NT2/D1 (cell line): ENCODE measurements at regions not wholly inside any gene's neighbourhood (a gene's known extent, or its start where the extent isn't known, plus 50 kb on each side); places are given as distances from the start of the nearest gene placed in this dataset.

Experiments
- DNase-seq: peaks from one replicate; pipeline ENCODE4 v3.0.0-alpha.2; 2011; ENCODE audit warnings: low read depth, low spot score
- H3K27me3 ChIP-seq: 2 replicates; pipeline ENCODE4 v1.6.0; 2011; ENCODE audit warnings: mild to moderate bottlenecking; ENCODE audit not compliant: insufficient read length, insufficient read depth
- H3K36me3 ChIP-seq: 2 replicates; pipeline ENCODE4 v1.6.1; 2011; ENCODE audit warnings: mild to moderate bottlenecking, low read length, mixed read lengths; ENCODE audit not compliant: insufficient read depth, insufficient read length
- H3K4me1 ChIP-seq: 2 replicates; pipeline ENCODE4 v1.5.1; 2011; ENCODE audit not compliant: insufficient read depth, insufficient read length
- H3K4me3 ChIP-seq: 2 replicates; pipeline ENCODE4 v1.5.1; 2011; ENCODE audit warnings: low read depth; ENCODE audit not compliant: insufficient read length
- H3K9ac ChIP-seq: 2 replicates; pipeline ENCODE4 v1.6.0; 2011; ENCODE audit warnings: low read depth; ENCODE audit not compliant: insufficient read length
- H3K9me3 ChIP-seq: 2 replicates; pipeline ENCODE4 v1.5.1; 2011; ENCODE audit warnings: mild to moderate bottlenecking, low read length; ENCODE audit not compliant: insufficient read depth
- SUZ12 ChIP-seq: IDR thresholded peaks from 2 replicates; pipeline ENCODE4 v1.6.1; 2011; ENCODE audit not compliant: insufficient read length, insufficient read depth; ENCODE audit errors: extremely low read depth
- YY1 ChIP-seq: IDR thresholded peaks from 2 replicates; pipeline ENCODE4 v1.6.1; 2011; ENCODE audit not compliant: insufficient read length, insufficient read depth
- ZNF274 ChIP-seq: IDR thresholded peaks from 2 replicates; pipeline ENCODE4 v1.6.1; 2011; ENCODE audit warnings: mild to moderate bottlenecking, low read depth, low read length

DNA sequence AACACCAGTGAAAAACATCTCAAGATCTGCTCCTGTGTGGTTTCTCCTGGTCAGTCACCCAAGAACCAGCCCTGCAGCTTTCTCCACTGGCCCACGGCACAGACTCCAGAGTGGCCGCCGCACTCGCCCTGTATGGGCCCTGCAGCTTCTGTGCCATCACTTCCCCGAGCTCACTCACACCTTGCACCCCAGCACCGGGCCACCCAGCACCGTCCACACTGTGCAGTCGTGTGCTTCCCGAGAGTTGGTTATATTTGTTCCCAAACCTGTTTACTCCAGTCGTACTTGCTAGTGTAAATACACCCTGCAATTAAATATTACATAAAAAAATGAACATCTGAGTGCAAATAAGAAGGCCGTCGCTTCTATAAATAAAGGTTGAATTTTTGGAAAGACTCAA, 341.7 kb downstream of the CDH26 start:
- no peaks in the 10 kb centered on the region for H3K9me3 ChIP-seq
- TF ChIP-seq ZNF274 (no peak), SUZ12 (no peak), YY1 (no peak)
- H3K4me3 ChIP-seq: no peak overlapping the region
- H3K36me3 ChIP-seq: no peaks in the 10 kb centered on the region
- no peak for DNase-seq
- peaks cover 35% of the 10 kb centered on the region for H3K27me3 ChIP-seq
- H3K4me1 ChIP-seq: no peaks in the 10 kb centered on the region
- H3K9ac ChIP-seq: no peak overlapping the region

DNA sequence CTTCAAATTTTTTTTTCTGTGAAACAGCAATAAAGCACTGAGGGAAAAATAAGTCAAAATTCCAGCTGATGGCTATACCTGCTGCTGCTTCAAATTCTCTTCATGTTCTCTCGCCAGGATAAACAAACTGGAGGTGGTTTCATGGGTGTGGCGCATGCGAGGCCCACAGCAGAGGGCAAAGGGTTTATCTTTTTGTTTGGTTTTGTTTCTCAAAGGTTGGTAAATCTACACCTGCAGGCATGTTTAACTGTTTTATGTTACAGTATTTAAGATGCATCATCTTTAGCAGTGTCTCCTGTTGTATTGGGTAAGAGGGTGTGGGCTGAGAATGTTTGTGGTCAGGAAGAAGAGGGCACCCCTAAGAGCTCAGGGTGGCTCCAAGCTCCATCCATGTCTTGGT, 342.2 kb downstream of the CDH26 start:
- no peak for DNase-seq
- TF ChIP-seq SUZ12 (no peak), YY1 (no peak), ZNF274 (no peak)
- H3K9me3 ChIP-seq: no peaks in the 10 kb centered on the region
- H3K4me1 ChIP-seq: no peaks in the 10 kb centered on the region
- no peaks in the 10 kb centered on the region for H3K36me3 ChIP-seq
- H3K4me3 ChIP-seq: no peak overlapping the region
- H3K27me3 ChIP-seq: peaks cover 37% of the 10 kb centered on the region
- H3K9ac ChIP-seq: no peak overlapping the region

DNA sequence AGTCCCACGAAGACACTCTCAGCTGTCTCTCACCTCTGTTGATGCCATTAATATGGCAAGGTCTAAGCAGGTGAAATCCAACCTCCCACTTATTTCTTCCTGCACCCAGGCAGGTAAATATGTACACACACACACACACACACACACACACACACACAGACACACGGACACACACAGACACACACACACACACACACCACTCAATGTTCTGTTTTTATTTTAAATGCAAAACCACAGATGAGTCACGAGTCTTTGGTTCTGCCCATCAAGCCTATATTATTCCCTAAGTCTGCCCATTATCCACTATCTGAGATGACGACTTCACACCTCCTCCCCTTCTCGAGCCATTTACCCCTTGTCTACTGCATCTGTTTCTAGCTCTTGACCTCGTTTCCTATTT, 344.7 kb downstream of the CDH26 start:
- DNase-seq: no peak
- Histone ChIP-seq H3K36me3 (no peaks in the 10 kb centered on the region), H3K9ac (no peak overlapping the region), H3K4me1 (no peaks in the 10 kb centered on the region), H3K9me3 (no peaks in the 10 kb centered on the region), H3K4me3 (no peak overlapping the region), H3K27me3 (peaks cover 53% of the 10 kb centered on the region)
- TF ChIP-seq SUZ12: no peak
- TF ChIP-seq YY1: no peak
- TF ChIP-seq ZNF274: no peak

DNA sequence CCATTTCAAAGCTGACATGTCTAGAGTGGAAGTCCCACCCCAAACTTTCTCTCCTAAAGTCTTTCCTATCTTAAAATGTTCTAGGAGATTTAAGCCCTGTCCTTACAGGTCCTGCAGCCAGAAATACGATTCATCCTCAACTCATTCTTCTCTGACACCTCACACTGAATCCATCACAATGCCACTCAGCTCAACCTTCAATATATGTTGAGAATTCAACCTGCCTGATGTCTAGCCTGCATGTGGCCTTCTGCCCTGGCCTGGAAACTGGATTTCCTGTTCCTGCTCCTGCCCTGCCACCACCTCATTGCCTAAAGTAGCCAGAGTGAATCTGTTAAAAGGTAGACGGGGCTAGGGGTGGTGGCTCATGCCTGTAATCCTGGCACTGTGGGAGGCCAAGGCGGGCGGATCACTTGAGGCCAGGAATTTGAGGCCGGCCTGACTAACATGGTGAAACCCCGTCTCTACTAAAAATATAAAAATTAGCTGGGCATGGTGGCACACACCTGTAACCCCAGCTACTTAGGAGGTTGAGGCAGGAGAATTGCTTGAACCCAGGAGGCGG, 345.9 kb downstream of the CDH26 start:
- Histone ChIP-seq H3K9me3 (no peaks in the 10 kb centered on the region), H3K4me1 (no peaks in the 10 kb centered on the region), H3K4me3 (no peak overlapping the region), H3K27me3 (peaks cover 55% of the 10 kb centered on the region), H3K9ac (no peak overlapping the region), H3K36me3 (no peaks in the 10 kb centered on the region)
- TF ChIP-seq YY1: no peak
- no peak for DNase-seq

DNA sequence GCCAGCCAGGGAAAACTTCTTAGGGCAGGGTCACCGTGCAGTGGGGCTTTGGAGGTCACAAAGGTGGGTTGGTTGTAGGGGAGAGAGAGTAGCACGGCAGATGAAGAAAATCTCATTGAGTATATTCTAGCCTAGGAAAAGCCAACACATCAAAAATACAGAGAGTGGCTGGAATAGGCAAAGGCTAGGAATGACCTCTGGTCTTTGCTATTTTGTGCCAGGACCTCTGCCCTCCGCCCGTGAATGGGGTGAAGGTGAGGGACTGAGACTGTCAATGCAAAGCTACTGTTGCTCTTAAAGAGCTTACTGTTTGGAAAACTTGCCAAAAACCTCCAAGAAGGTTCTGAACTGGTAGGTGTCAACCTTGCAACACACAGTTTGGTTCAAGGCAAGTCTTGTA, 346.7 kb downstream of the CDH26 start:
- no peak for DNase-seq
- H3K9me3 ChIP-seq: no peaks in the 10 kb centered on the region
- no peaks in the 10 kb centered on the region for H3K4me1 ChIP-seq
- no peak overlapping the region for H3K4me3 ChIP-seq
- H3K9ac ChIP-seq: no peak overlapping the region
- no peaks in the 10 kb centered on the region for H3K36me3 ChIP-seq
- H3K27me3 ChIP-seq: peaks cover 55% of the 10 kb centered on the region
- TF ChIP-seq SUZ12 (no peak), ZNF274 (no peak), YY1 (no peak)

DNA sequence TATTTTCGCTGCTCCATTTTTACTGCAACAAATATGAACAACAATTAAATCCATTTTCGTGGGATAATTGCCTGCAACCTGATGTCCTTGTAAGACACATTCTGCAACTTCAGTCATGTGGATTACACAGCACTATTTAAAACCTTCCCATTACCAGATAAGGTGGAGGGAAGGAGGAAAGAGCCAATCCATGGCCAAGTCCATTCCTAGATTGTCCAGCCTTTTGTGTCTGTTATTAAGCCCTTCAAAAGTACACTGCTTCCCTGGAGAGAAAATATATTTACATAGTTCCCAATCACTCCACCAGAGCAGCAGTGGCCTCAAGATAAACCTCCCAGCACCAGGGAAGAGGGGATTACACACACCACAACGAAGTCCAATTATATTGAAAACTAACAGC, 347.9 kb downstream of the CDH26 start:
- Histone ChIP-seq H3K27me3 (peaks cover 59% of the 10 kb centered on the region), H3K9me3 (no peaks in the 10 kb centered on the region), H3K4me1 (no peaks in the 10 kb centered on the region), H3K9ac (no peak overlapping the region), H3K4me3 (no peak overlapping the region), H3K36me3 (no peaks in the 10 kb centered on the region)
- no peak for TF ChIP-seq YY1
- no peak for TF ChIP-seq ZNF274
- TF ChIP-seq SUZ12: no peak
- no peak for DNase-seq

DNA sequence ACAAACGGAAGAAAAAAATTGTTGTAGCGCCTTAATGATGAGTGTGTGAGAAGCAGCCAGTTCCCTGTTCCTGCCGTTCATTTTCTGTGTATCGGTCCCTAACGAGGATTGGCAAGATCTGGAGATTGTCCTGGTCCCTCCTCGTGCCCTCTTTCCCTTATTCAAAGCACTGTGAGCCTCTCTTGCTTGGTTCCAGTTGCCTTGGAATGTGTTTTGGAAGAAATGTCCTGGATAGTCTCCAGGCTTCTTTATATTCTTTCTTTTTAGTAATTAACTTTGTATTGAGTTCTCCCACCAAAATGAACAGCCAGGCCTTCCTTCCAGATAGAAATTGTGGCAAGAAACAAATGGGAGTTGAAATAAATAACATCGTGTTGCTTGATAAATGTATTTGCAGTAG, 348.3 kb downstream of the CDH26 start:
- Histone ChIP-seq H3K27me3 (peaks cover 63% of the 10 kb centered on the region), H3K4me1 (no peaks in the 10 kb centered on the region), H3K9ac (no peak overlapping the region), H3K36me3 (no peaks in the 10 kb centered on the region), H3K4me3 (no peak overlapping the region), H3K9me3 (no peaks in the 10 kb centered on the region)
- TF ChIP-seq YY1 (no peak), ZNF274 (no peak), SUZ12 (no peak)
- no peak for DNase-seq
